ENCODE measurements at regions not wholly inside any gene's neighbourhood (a gene's known extent, or its start where the extent isn't known, plus 50 kb on each side); places are given as distances from the start of the nearest gene placed in this dataset.

- no peak overlapping the region for H2AFZ ChIP-seq (ENCODE audit: low read depth, low read length, poor library complexity, severe bottlenecking)
- H3K9ac ChIP-seq (ENCODE audit: low read length), result no peak overlapping the region
- no peaks in the 10 kb centered on the region for H3K36me3 ChIP-seq (ENCODE audit: control insufficient read depth in 1 of 2, insufficient read depth in 2 of 2, low read length in 2 of 2)
- RAD21 ChIA-PET (ENCODE audit: low non-redundant PET in 1 of 2, low total read pairs in 2 of 2, uncharacterized antibody in 2 of 2, unreplicated experiment in 2 of 2), result no interaction called here
- no peak overlapping the region for H3K4me3 ChIP-seq (replicated peaks in 1 of 2; ENCODE audit: low read depth in 1 of 2, low read length in 2 of 2)
- no peaks in the 10 kb centered on the region for H3K9me3 ChIP-seq (ENCODE audit: control insufficient read depth in 1 of 2, insufficient read depth in 1 of 2, low read depth in 1 of 2, low read length in 2 of 2)
- no peaks in the 10 kb centered on the region for H3K79me2 ChIP-seq (ENCODE audit: insufficient read depth, low read length)
- DNase-seq (ENCODE audit: low read depth, low spot score) (no peak), ATAC-seq (peak; percentile 53; the same call in 1 of the 2 replicates)
- no peaks in the 10 kb centered on the region for H3K27me3 ChIP-seq (ENCODE audit: insufficient read depth, low read length)
- no peak overlapping the region for H3K4me2 ChIP-seq (ENCODE audit: low read length)
- CTCF ChIA-PET, result interaction anchor here (1.1 to 1.4 kb wide), 2 partner anchors 150 to 244 kb away, joined by 4 to 5 read pairs; no protein-coding TSS in a partner anchor
- H3K4me1 ChIP-seq (ENCODE audit: control insufficient read depth in 1 of 2, insufficient read depth in 2 of 2, low read length in 2 of 2), result no peaks in the 10 kb centered on the region
- no peaks in the 10 kb centered on the region for H4K20me1 ChIP-seq (ENCODE audit: insufficient read depth)
- BruUV-seq (replicated peaks), result no TSS peak
- intact Hi-C loops (cut with micrococcal nuclease), result no loop called here
- TF ChIP-seq YY1 (IDR thresholded peaks at IDR 0.05; ENCODE audit: extremely low read depth, insufficient replicate concordance, low read depth, low read length) (no peak), RAD21 (IDR thresholded peaks at IDR 0.05; ENCODE audit: low read depth) (peak; percentile 30; the same call in 1 of the 2 replicates), ZFX (IDR thresholded peaks at IDR 0.05) (no peak), ZNF274 (IDR thresholded peaks at IDR 0.05; ENCODE audit: low read depth, low read length) (no peak), SP1 (IDR thresholded peaks at IDR 0.05; ENCODE audit: low read depth) (no peak), SRF (IDR thresholded peaks at IDR 0.05; ENCODE audit: low read depth) (no peak), EZH2 (IDR thresholded peaks at IDR 0.05) (no peak), CEBPB (IDR thresholded peaks at IDR 0.05; ENCODE audit: low read depth) (no peak), CBX3 (IDR thresholded peaks at IDR 0.05; ENCODE audit: low read depth) (no peak), EZH2phosphoT487 (IDR thresholded peaks at IDR 0.05; ENCODE audit: borderline replicate concordance) (no peak), EGR1 (IDR thresholded peaks at IDR 0.05; ENCODE audit: low read depth) (no peak)
- TF ChIP-seq, protein P1, sequence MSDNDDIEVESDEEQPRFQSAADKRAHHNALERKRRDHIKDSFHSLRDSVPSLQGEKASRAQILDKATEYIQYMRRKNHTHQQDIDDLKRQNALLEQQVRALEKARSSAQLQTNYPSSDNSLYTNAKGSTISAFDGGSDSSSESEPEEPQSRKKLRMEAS (IDR thresholded peaks at IDR 0.05), result no peak
- TF ChIP-seq, protein P2, sequence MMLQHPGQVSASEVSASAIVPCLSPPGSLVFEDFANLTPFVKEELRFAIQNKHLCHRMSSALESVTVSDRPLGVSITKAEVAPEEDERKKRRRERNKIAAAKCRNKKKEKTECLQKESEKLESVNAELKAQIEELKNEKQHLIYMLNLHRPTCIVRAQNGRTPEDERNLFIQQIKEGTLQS (IDR thresholded peaks at IDR 0.05), result no peak
- TF ChIP-seq, protein P3, sequence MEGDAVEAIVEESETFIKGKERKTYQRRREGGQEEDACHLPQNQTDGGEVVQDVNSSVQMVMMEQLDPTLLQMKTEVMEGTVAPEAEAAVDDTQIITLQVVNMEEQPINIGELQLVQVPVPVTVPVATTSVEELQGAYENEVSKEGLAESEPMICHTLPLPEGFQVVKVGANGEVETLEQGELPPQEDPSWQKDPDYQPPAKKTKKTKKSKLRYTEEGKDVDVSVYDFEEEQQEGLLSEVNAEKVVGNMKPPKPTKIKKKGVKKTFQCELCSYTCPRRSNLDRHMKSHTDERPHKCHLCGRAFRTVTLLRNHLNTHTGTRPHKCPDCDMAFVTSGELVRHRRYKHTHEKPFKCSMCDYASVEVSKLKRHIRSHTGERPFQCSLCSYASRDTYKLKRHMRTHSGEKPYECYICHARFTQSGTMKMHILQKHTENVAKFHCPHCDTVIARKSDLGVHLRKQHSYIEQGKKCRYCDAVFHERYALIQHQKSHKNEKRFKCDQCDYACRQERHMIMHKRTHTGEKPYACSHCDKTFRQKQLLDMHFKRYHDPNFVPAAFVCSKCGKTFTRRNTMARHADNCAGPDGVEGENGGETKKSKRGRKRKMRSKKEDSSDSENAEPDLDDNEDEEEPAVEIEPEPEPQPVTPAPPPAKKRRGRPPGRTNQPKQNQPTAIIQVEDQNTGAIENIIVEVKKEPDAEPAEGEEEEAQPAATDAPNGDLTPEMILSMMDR (IDR thresholded peaks at IDR 0.05 in 2 of 3, conservative IDR thresholded peaks at IDR 0.05 in 1 of 3; ENCODE audit: borderline replicate concordance in 1 of 3, insufficient read depth in 1 of 3, low read depth in 2 of 3, low read length in 2 of 3), result 0 out of 6 replicates have a peak, but pooled peaks of 2 of the 3 experiments have one; percentile 10 to 23
- no peak overlapping the region for H3K27ac ChIP-seq (ENCODE audit: low read depth, low read length)
- POLR2A ChIA-PET, result no interaction called here
- no peaks in the 10 kb centered on the region for H3K9me2 ChIP-seq (ENCODE audit: insufficient read depth)
Observed at GRCh38 chr10:94076325-94076841, 82.7 kb downstream of the PLCE1 start.
